ENCODE measurements at regions not wholly inside any gene's neighbourhood (a gene's known extent, or its start where the extent isn't known, plus 50 kb on each side); places are given as distances from the start of the nearest gene placed in this dataset.

GRCh38 chr11:92297567-92298553 lies 73.2 kb downstream of the FAT3 start:
- no peak overlapping the region for H3K4me3 ChIP-seq (ENCODE audit: low read depth in 1 of 2, low read length in 2 of 2)

GRCh38 chr11:92300876-92301275 lies 76.3 kb downstream of the FAT3 start:
- no peaks in the 10 kb centered on the region for H3K27me3 ChIP-seq (ENCODE audit: control insufficient read depth in 1 of 2, insufficient read depth in 2 of 2, low read length in 2 of 2)
- H3K9me3 ChIP-seq (ENCODE audit: control insufficient read depth in 1 of 2, low read length in 2 of 2) = no peaks in the 10 kb centered on the region
- H3K4me1 ChIP-seq (ENCODE audit: control insufficient read depth in 1 of 2, insufficient read depth in 2 of 2, low read length in 2 of 2) = peaks cover 0 to 4% of the 10 kb centered on the region in 2 donors
- H3K4me3 ChIP-seq (ENCODE audit: low read depth in 1 of 2, low read length in 2 of 2) = no peak overlapping the region
- H3K9ac ChIP-seq (ENCODE audit: low read depth in 1 of 2, low read length in 2 of 2) = no peak overlapping the region
- H3K36me3 ChIP-seq (ENCODE audit: control insufficient read depth in 1 of 2, insufficient read depth in 2 of 2, low read length in 2 of 2) = no peaks in the 10 kb centered on the region
- H3K27ac ChIP-seq (ENCODE audit: low read depth, low read length) = no peak overlapping the region

More at GRCh38 chr11:92297567-92298553, 73.2 kb downstream of the FAT3 start:
- Histone ChIP-seq H3K36me3 (ENCODE audit: control insufficient read depth in 1 of 2, insufficient read depth in 2 of 2, low read length in 2 of 2) (no peaks in the 10 kb centered on the region), H3K9me3 (ENCODE audit: control insufficient read depth in 1 of 2, low read length in 2 of 2) (no peaks in the 10 kb centered on the region), H3K4me1 (ENCODE audit: control insufficient read depth in 1 of 2, insufficient read depth in 2 of 2, low read length in 2 of 2) (peaks cover 5 to 11% of the 10 kb centered on the region in 2 donors), H3K9ac (ENCODE audit: low read depth in 1 of 2, low read length in 2 of 2) (no peak overlapping the region), H3K27me3 (ENCODE audit: control insufficient read depth in 1 of 2, insufficient read depth in 2 of 2, low read length in 2 of 2) (no peaks in the 10 kb centered on the region), H3K27ac (ENCODE audit: low read depth, low read length) (no peak overlapping the region)

- H3K4me3 ChIP-seq (ENCODE audit: low read depth in 1 of 2, low read length in 2 of 2) = no peak overlapping the region
- no peaks in the 10 kb centered on the region for H3K9me3 ChIP-seq (ENCODE audit: control insufficient read depth in 1 of 2, low read length in 2 of 2)
- H3K36me3 ChIP-seq (ENCODE audit: control insufficient read depth in 1 of 2, insufficient read depth in 2 of 2, low read length in 2 of 2) = no peaks in the 10 kb centered on the region
- no peak overlapping the region for H3K27ac ChIP-seq (ENCODE audit: low read depth, low read length)
- no peak overlapping the region for H3K9ac ChIP-seq (ENCODE audit: low read depth in 1 of 2, low read length in 2 of 2)
- H3K27me3 ChIP-seq (ENCODE audit: control insufficient read depth in 1 of 2, insufficient read depth in 2 of 2, low read length in 2 of 2) = no peaks in the 10 kb centered on the region
- no peaks in the 10 kb centered on the region for H3K4me1 ChIP-seq (ENCODE audit: control insufficient read depth in 1 of 2, insufficient read depth in 2 of 2, low read length in 2 of 2)
These were observed 78.2 kb downstream of the FAT3 start for GRCh38 chr11:92302770-92303169.

GRCh38 chr11:92304271-92304670 lies 79.7 kb downstream of the FAT3 start:
- no peaks in the 10 kb centered on the region for H3K9me3 ChIP-seq (ENCODE audit: control insufficient read depth in 1 of 2, low read length in 2 of 2)
- no peak overlapping the region for H3K9ac ChIP-seq (ENCODE audit: low read depth in 1 of 2, low read length in 2 of 2)
- no peaks in the 10 kb centered on the region for H3K27me3 ChIP-seq (ENCODE audit: control insufficient read depth in 1 of 2, insufficient read depth in 2 of 2, low read length in 2 of 2)
- no peak overlapping the region for H3K4me3 ChIP-seq (ENCODE audit: low read depth in 1 of 2, low read length in 2 of 2)
- H3K4me1 ChIP-seq (ENCODE audit: control insufficient read depth in 1 of 2, insufficient read depth in 2 of 2, low read length in 2 of 2) = no peaks in the 10 kb centered on the region
- H3K36me3 ChIP-seq (ENCODE audit: control insufficient read depth in 1 of 2, insufficient read depth in 2 of 2, low read length in 2 of 2) = no peaks in the 10 kb centered on the region
- H3K27ac ChIP-seq (ENCODE audit: low read depth, low read length) = no peak overlapping the region

- H3K36me3 ChIP-seq (ENCODE audit: control insufficient read depth in 1 of 2, insufficient read depth in 2 of 2, low read length in 2 of 2) = no peaks in the 10 kb centered on the region
- no peaks in the 10 kb centered on the region for H3K4me1 ChIP-seq (ENCODE audit: control insufficient read depth in 1 of 2, insufficient read depth in 2 of 2, low read length in 2 of 2)
- H3K4me3 ChIP-seq (ENCODE audit: low read depth in 1 of 2, low read length in 2 of 2) = no peak overlapping the region
- no peaks in the 10 kb centered on the region for H3K27me3 ChIP-seq (ENCODE audit: control insufficient read depth in 1 of 2, insufficient read depth in 2 of 2, low read length in 2 of 2)
- no peaks in the 10 kb centered on the region for H3K9me3 ChIP-seq (ENCODE audit: control insufficient read depth in 1 of 2, low read length in 2 of 2)
- no peak overlapping the region for H3K27ac ChIP-seq (ENCODE audit: low read depth, low read length)
- no peak overlapping the region for H3K9ac ChIP-seq (ENCODE audit: low read depth in 1 of 2, low read length in 2 of 2)
These were observed 82.4 kb downstream of the FAT3 start for GRCh38 chr11:92306966-92307510.

- H3K27me3 ChIP-seq (ENCODE audit: control insufficient read depth in 1 of 2, insufficient read depth in 2 of 2, low read length in 2 of 2) = no peaks in the 10 kb centered on the region
- H3K4me3 ChIP-seq (ENCODE audit: low read depth in 1 of 2, low read length in 2 of 2) = no peak overlapping the region
- H3K9me3 ChIP-seq (ENCODE audit: control insufficient read depth in 1 of 2, low read length in 2 of 2) = no peaks in the 10 kb centered on the region
- H3K4me1 ChIP-seq (ENCODE audit: control insufficient read depth in 1 of 2, insufficient read depth in 2 of 2, low read length in 2 of 2) = no peaks in the 10 kb centered on the region
- no peak overlapping the region for H3K9ac ChIP-seq (ENCODE audit: low read depth in 1 of 2, low read length in 2 of 2)
- H3K27ac ChIP-seq (ENCODE audit: low read depth, low read length) = no peak overlapping the region
- no peaks in the 10 kb centered on the region for H3K36me3 ChIP-seq (ENCODE audit: control insufficient read depth in 1 of 2, insufficient read depth in 2 of 2, low read length in 2 of 2)
These were observed 83.7 kb downstream of the FAT3 start for GRCh38 chr11:92308366-92308765.

GRCh38 chr11:92311616-92312449 lies 87.2 kb downstream of the FAT3 start:
- Histone ChIP-seq H3K27me3 (ENCODE audit: control insufficient read depth in 1 of 2, insufficient read depth in 2 of 2, low read length in 2 of 2) (no peaks in the 10 kb centered on the region), H3K4me1 (ENCODE audit: control insufficient read depth in 1 of 2, insufficient read depth in 2 of 2, low read length in 2 of 2) (no peaks in the 10 kb centered on the region), H3K9me3 (ENCODE audit: control insufficient read depth in 1 of 2, low read length in 2 of 2) (no peaks in the 10 kb centered on the region), H3K27ac (ENCODE audit: low read depth, low read length) (no peak overlapping the region), H3K4me3 (ENCODE audit: low read depth in 1 of 2, low read length in 2 of 2) (no peak overlapping the region), H3K9ac (ENCODE audit: low read depth in 1 of 2, low read length in 2 of 2) (no peak overlapping the region), H3K36me3 (ENCODE audit: control insufficient read depth in 1 of 2, insufficient read depth in 2 of 2, low read length in 2 of 2) (no peaks in the 10 kb centered on the region)

- Histone ChIP-seq H3K9ac (ENCODE audit: low read depth in 1 of 2, low read length in 2 of 2) (no peak overlapping the region), H3K36me3 (ENCODE audit: control insufficient read depth in 1 of 2, insufficient read depth in 2 of 2, low read length in 2 of 2) (no peaks in the 10 kb centered on the region), H3K4me1 (ENCODE audit: control insufficient read depth in 1 of 2, insufficient read depth in 2 of 2, low read length in 2 of 2) (no peaks in the 10 kb centered on the region), H3K4me3 (ENCODE audit: low read depth in 1 of 2, low read length in 2 of 2) (no peak overlapping the region), H3K27ac (ENCODE audit: low read depth, low read length) (no peak overlapping the region), H3K27me3 (ENCODE audit: control insufficient read depth in 1 of 2, insufficient read depth in 2 of 2, low read length in 2 of 2) (no peaks in the 10 kb centered on the region), H3K9me3 (ENCODE audit: control insufficient read depth in 1 of 2, low read length in 2 of 2) (no peaks in the 10 kb centered on the region)
These were observed 89.2 kb downstream of the FAT3 start for GRCh38 chr11:92313784-92314183.

- Histone ChIP-seq H3K4me3 (ENCODE audit: low read depth in 1 of 2, low read length in 2 of 2) (no peak overlapping the region), H3K27me3 (ENCODE audit: control insufficient read depth in 1 of 2, insufficient read depth in 2 of 2, low read length in 2 of 2) (no peaks in the 10 kb centered on the region), H3K9ac (ENCODE audit: low read depth in 1 of 2, low read length in 2 of 2) (no peak overlapping the region), H3K36me3 (ENCODE audit: control insufficient read depth in 1 of 2, insufficient read depth in 2 of 2, low read length in 2 of 2) (no peaks in the 10 kb centered on the region), H3K9me3 (ENCODE audit: control insufficient read depth in 1 of 2, low read length in 2 of 2) (no peaks in the 10 kb centered on the region), H3K4me1 (ENCODE audit: control insufficient read depth in 1 of 2, insufficient read depth in 2 of 2, low read length in 2 of 2) (no peaks in the 10 kb centered on the region), H3K27ac (ENCODE audit: low read depth, low read length) (no peak overlapping the region)
These were observed 89.9 kb downstream of the FAT3 start for GRCh38 chr11:92314499-92314898.
